ENCODE measurements at regions not wholly inside any gene's neighbourhood (a gene's known extent, or its start where the extent isn't known, plus 50 kb on each side); places are given as distances from the start of the nearest gene placed in this dataset.

- no peak for TF ChIP-seq CTCF (IDR thresholded peaks at IDR 0.05)
- TF ChIP-seq POLR2A (IDR thresholded peaks at IDR 0.05): no peak
Measured at GRCh38 chr6:1018041-1018440, 293.9 kb upstream of the FOXQ1 start.

Measured in esophagus squamous epithelium (tissue), 4 donors.